Mesenchymal stem cell (in vitro differentiated cells and primary cell): ENCODE measurements at regions not wholly inside any gene's neighbourhood (a gene's known extent, or its start where the extent isn't known, plus 50 kb on each side); places are given as distances from the start of the nearest gene placed in this dataset. TPM values are rescaled to one million over a fixed set of nuclear protein-coding genes. Genes with fewer than 3 reads are reported as not detected.

ENCODE experiments used
- DNase-seq: peaks from one replicate; pipeline ENCODE4 v3.0.0-alpha.2; 2013
- H2AFZ ChIP-seq: one replicate; pipeline ENCODE4 v1.6.1; 2013; ENCODE audit warnings: low read depth, mild to moderate bottlenecking, control low read depth, inconsistent platforms, low read length, moderate library complexity
- H2AK5ac ChIP-seq: 2 replicates; pipeline ENCODE4 v1.6.1; 2013; ENCODE audit warnings: low read length, moderate library complexity, mild to moderate bottlenecking, inconsistent platforms; ENCODE audit not compliant: severe bottlenecking
- H2BK120ac ChIP-seq: one replicate; pipeline ENCODE4 v1.6.1; 2013; ENCODE audit warnings: low read depth, mild to moderate bottlenecking, inconsistent platforms, low read length, moderate library complexity
- H2BK12ac ChIP-seq, 2 experiments: one replicate each; pipeline ENCODE4 v1.6.1; 2013; ENCODE audit warnings: inconsistent platforms in 2 of 2, low read length in 2 of 2, mild to moderate bottlenecking in 2 of 2, moderate library complexity in 2 of 2, control low read depth in 1 of 2
- H2BK15ac ChIP-seq: one replicate; pipeline ENCODE4 v1.6.1; 2013; ENCODE audit warnings: mild to moderate bottlenecking, low read depth, inconsistent platforms; ENCODE audit not compliant: poor library complexity, severe bottlenecking
- H2BK5ac ChIP-seq: 2 replicates; pipeline ENCODE4 v1.6.1; 2013; ENCODE audit warnings: low read depth, mild to moderate bottlenecking, low read length, control low read depth, inconsistent platforms; ENCODE audit not compliant: poor library complexity, severe bottlenecking
- H3K14ac ChIP-seq, 2 experiments: one replicate each; pipeline ENCODE4 v1.6.1; 2013; ENCODE audit warnings: inconsistent platforms in 2 of 2, low read length in 2 of 2, control low read depth in 1 of 2, mild to moderate bottlenecking in 1 of 2, moderate library complexity in 1 of 2
- H3K18ac ChIP-seq, 2 experiments: one replicate each; pipeline ENCODE4 v1.6.1; 2013; ENCODE audit warnings: inconsistent platforms in 2 of 2, low read length in 2 of 2, control low read depth in 1 of 2, low read depth in 1 of 2, mild to moderate bottlenecking in 1 of 2
- H3K23ac ChIP-seq, 2 experiments: one replicate each; pipeline ENCODE4 v1.6.1; 2013; ENCODE audit warnings: inconsistent platforms in 2 of 2, low read length in 2 of 2, mild to moderate bottlenecking in 2 of 2, moderate library complexity in 2 of 2, control low read depth in 1 of 2
- H3K27ac ChIP-seq: 2 replicates; pipeline ENCODE4 v1.5.1; 2013; ENCODE audit warnings: mild to moderate bottlenecking, moderate library complexity, low read length, control low read depth, inconsistent platforms; ENCODE audit not compliant: poor library complexity, severe bottlenecking
- H3K27me3 ChIP-seq, 2 experiments: 2 replicates each; pipeline versions ENCODE4 v1.6.1 to v1.7.0; 2013; ENCODE audit warnings: low read length in 2 of 2, mild to moderate bottlenecking in 2 of 2, moderate library complexity in 2 of 2, control low read depth in 1 of 2, inconsistent platforms in 1 of 2; ENCODE audit not compliant: control insufficient read depth in 1 of 2, insufficient read depth in 1 of 2
- H3K36me3 ChIP-seq, 2 experiments: 2 replicates each; pipeline versions ENCODE4 v1.6.1 to v1.7.0; 2013; ENCODE audit warnings: low read length in 2 of 2, control low read depth in 1 of 2, inconsistent platforms in 1 of 2, low read depth in 1 of 2, mild to moderate bottlenecking in 1 of 2; ENCODE audit not compliant: insufficient read depth in 2 of 2, control insufficient read depth in 1 of 2
- H3K4ac ChIP-seq, 2 experiments: one replicate each; pipeline ENCODE4 v1.6.1; 2013; ENCODE audit warnings: inconsistent platforms in 2 of 2, low read length in 2 of 2, mild to moderate bottlenecking in 2 of 2, moderate library complexity in 2 of 2, control low read depth in 1 of 2, low read depth in 1 of 2
- H3K4me1 ChIP-seq: 2 replicates; pipeline ENCODE4 v1.6.1; 2013; ENCODE audit warnings: low read depth, low read length, control low read depth; ENCODE audit not compliant: control insufficient read depth, insufficient read depth
- H3K4me2 ChIP-seq: 2 replicates; pipeline ENCODE4 v1.6.1; 2013; ENCODE audit warnings: low read length, mild to moderate bottlenecking, inconsistent platforms; ENCODE audit not compliant: poor library complexity, severe bottlenecking
- H3K4me3 ChIP-seq, 2 experiments: 2 replicates each; pipeline versions ENCODE4 v1.5.1 to v1.7.0; 2013; ENCODE audit warnings: low read length in 2 of 2, mild to moderate bottlenecking in 2 of 2, control low read depth in 1 of 2, low read depth in 1 of 2; ENCODE audit not compliant: insufficient read depth in 1 of 2
- H3K79me1 ChIP-seq: replicated peaks from 2 replicates; pipeline ENCODE4 v1.6.1; 2013; ENCODE audit warnings: mild to moderate bottlenecking, control low read depth, low read length, inconsistent platforms; ENCODE audit not compliant: poor library complexity, severe bottlenecking
- H3K9ac ChIP-seq: 2 replicates; pipeline ENCODE4 v1.7.0; 2013; ENCODE audit warnings: mild to moderate bottlenecking, low read length, moderate library complexity
- H3K9me3 ChIP-seq: 2 replicates; pipeline ENCODE4 v1.7.0; 2013; ENCODE audit warnings: mild to moderate bottlenecking, low read length; ENCODE audit not compliant: control insufficient read depth
- H4K8ac ChIP-seq: one replicate; pipeline ENCODE4 v1.6.1; 2013; ENCODE audit warnings: inconsistent platforms, mild to moderate bottlenecking, low read length, moderate library complexity
- H4K91ac ChIP-seq: one replicate; pipeline ENCODE4 v1.6.1; 2013; ENCODE audit warnings: mild to moderate bottlenecking, low read length, inconsistent platforms
- WGBS: methylation state at CpG from one replicate; pipeline ENCODE4 v1.1.7; 2013; ENCODE audit warnings: mixed read lengths; 5-methylcytosine and 5-hydroxymethylcytosine counted together
- small RNA-seq: library from polyadenylated mRNA; stranded (forward); fragments of <200 nt; extraction: miRNeasy Mini kit (QIAGEN cat#:217004); gene quantifications from one replicate; pipeline ENCODE3, GENCODE V24; 2013; ENCODE audit warnings: low read depth

GRCh38 chr1:244917073-244917670 is 52.8 kb upstream of the HNRNPU start:
- Histone ChIP-seq H3K4me1 (peaks cover 2% of the 10 kb centered on the region), H3K4ac (no peak overlapping the region), H3K36me3 (no peaks in the 10 kb centered on the region), H3K4me3 (no peak overlapping the region), H3K18ac (no peak overlapping the region), H2BK15ac (no peak overlapping the region), H2BK5ac (no peak overlapping the region), H3K9ac (no peak overlapping the region), H3K79me1 (no peaks in the 10 kb centered on the region), H3K9me3 (no peaks in the 10 kb centered on the region), H3K27me3 (peaks cover 0 to 11% of the 10 kb centered on the region in 2 experiments), H3K23ac (no peak overlapping the region), H3K14ac (no peak overlapping the region), H2AFZ (no peak overlapping the region), H4K91ac (no peak overlapping the region), H2AK5ac (no peak overlapping the region), H2BK120ac (no peak overlapping the region), H4K8ac (no peak overlapping the region), H3K4me2 (no peak overlapping the region), H2BK12ac (no peak overlapping the region), H3K27ac (no peak overlapping the region)
- DNase-seq = no peak
- WGBS = 93% methylated on average over 14 of the region's 14 CpGs

DNA sequence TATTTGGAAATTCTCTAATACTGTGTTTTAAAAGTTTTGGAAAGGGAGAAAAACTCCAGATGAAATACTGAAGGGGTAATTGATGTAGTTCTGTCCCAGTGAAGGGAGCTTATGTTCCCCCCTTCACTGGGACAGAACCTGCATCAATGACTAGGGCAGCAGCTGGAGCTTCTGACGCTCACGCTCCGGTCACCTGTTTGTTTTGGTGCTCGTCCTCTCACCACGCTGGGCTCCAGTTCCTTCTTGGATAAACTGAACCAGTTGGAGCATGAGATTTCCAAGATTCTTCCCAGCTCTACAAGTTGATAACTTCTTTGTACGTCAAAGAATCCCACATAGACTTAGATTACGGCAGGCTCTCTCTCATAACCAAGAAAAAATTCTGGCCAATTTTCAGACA is 51.4 kb upstream of the HNRNPU start:
- no peak overlapping the region for H2BK15ac ChIP-seq
- no peak overlapping the region for H2AK5ac ChIP-seq
- no peak overlapping the region for H3K4ac ChIP-seq
- H3K36me3 ChIP-seq = no peaks in the 10 kb centered on the region
- H3K18ac ChIP-seq = no peak overlapping the region
- no peak overlapping the region for H2BK120ac ChIP-seq
- no peak overlapping the region for H3K9ac ChIP-seq
- H3K4me2 ChIP-seq = no peak overlapping the region
- no peak overlapping the region for H4K8ac ChIP-seq
- peaks cover 2% of the 10 kb centered on the region for H3K4me1 ChIP-seq
- H3K27ac ChIP-seq = no peak overlapping the region
- no peak overlapping the region for H2BK5ac ChIP-seq
- H3K9me3 ChIP-seq = no peaks in the 10 kb centered on the region
- no peak overlapping the region for H3K14ac ChIP-seq
- H2AFZ ChIP-seq = no peak overlapping the region
- peaks cover 0 to 11% of the 10 kb centered on the region in 2 experiments for H3K27me3 ChIP-seq
- no peak overlapping the region for H3K4me3 ChIP-seq
- H2BK12ac ChIP-seq = no peak overlapping the region
- WGBS = 92% methylated on average over 6 of the region's 7 CpGs
- no peak for DNase-seq
- no peak overlapping the region for H3K23ac ChIP-seq
- no peak overlapping the region for H4K91ac ChIP-seq
- H3K79me1 ChIP-seq = no peaks in the 10 kb centered on the region

GRCh38 chr1:244914761-244915160 is 50.4 kb upstream of the HNRNPU start:
- Histone ChIP-seq H3K36me3 (no peaks in the 10 kb centered on the region), H4K91ac (no peak overlapping the region), H2BK120ac (no peak overlapping the region), H3K23ac (no peak overlapping the region), H4K8ac (no peak overlapping the region), H3K4me2 (no peak overlapping the region), H2BK12ac (no peak overlapping the region), H3K79me1 (no peaks in the 10 kb centered on the region), H3K18ac (no peak overlapping the region), H2AFZ (no peak overlapping the region), H3K9me3 (no peaks in the 10 kb centered on the region), H3K27me3 (peaks cover 0 to 8% of the 10 kb centered on the region in 2 experiments), H3K9ac (no peak overlapping the region), H3K4ac (no peak overlapping the region), H3K4me3 (no peak overlapping the region), H3K14ac (no peak overlapping the region), H3K4me1 (peaks cover 2% of the 10 kb centered on the region), H3K27ac (no peak overlapping the region), H2BK5ac (no peak overlapping the region), H2BK15ac (no peak overlapping the region), H2AK5ac (no peak overlapping the region)
- 97% methylated on average over 3 of the region's 4 CpGs for WGBS
- DNase-seq = no peak

Small RNAs in the stretch of these regions (small RNA-seq; reads per million reads assigned to genes)
- gene RNU6-1089P (not detected), gene RNU6-947P (not detected), gene RNU6-999P (not detected)
